OCI-LY3 (cell line): ENCODE measurements at regions not wholly inside any gene's neighbourhood (a gene's known extent, or its start where the extent isn't known, plus 50 kb on each side); places are given as distances from the start of the nearest gene placed in this dataset.

Experiments
- H2AFZ ChIP-seq: fragments of 200-600, 300-600 bp; shearing (Covaris generic); 2 replicates; pipeline ENCODE4 v1.6.0; 2014; ENCODE audit warnings: antibody characterized with exemption, low read depth, low read length
- H3K27ac ChIP-seq: fragments of 200-600, 300-600 bp; sonication (generic); 2 replicates; pipeline ENCODE4 v1.5.1; 2014; ENCODE audit warnings: mild to moderate bottlenecking, low read length, moderate library complexity, mixed read lengths
- H3K27me3 ChIP-seq: fragments of 200-600, 300-600 bp; sonication (generic); 2 replicates; pipeline ENCODE4 v1.6.1; 2014; ENCODE audit warnings: low read depth, low read length, mixed read lengths
- H3K36me3 ChIP-seq: fragments of 200-600, 300-600 bp; sonication (generic); replicated peaks from 2 replicates; pipeline ENCODE3; 2014; ENCODE audit warnings: low read depth, low read length, mixed read lengths
- H3K4me1 ChIP-seq: fragments of 300-600, 200-600 bp; sonication (generic); 2 replicates; pipeline ENCODE4 v1.6.1; 2014; ENCODE audit warnings: low read length, mixed read lengths
- H3K4me2 ChIP-seq: fragments of 200-600, 300-600 bp; sonication (generic); 2 replicates; pipeline ENCODE4 v1.6.1; 2014; ENCODE audit warnings: low read length, mixed read lengths
- H3K4me3 ChIP-seq: fragments of 300-600, 200-600 bp; sonication (generic); 2 replicates; pipeline ENCODE4 v1.5.1; 2014; ENCODE audit warnings: antibody characterized with exemption, mild to moderate bottlenecking, low read length, moderate library complexity
- H3K79me2 ChIP-seq: fragments of 300-600, 200-600 bp; shearing (Covaris generic); 2 replicates; pipeline ENCODE4 v1.6.1; 2014; ENCODE audit warnings: mild to moderate bottlenecking, low read length, mixed read lengths
- H3K9ac ChIP-seq: fragments of 300-600, 200-600 bp; shearing (Covaris generic); 2 replicates; pipeline ENCODE4 v1.6.0; 2014; ENCODE audit warnings: mild to moderate bottlenecking, low read length, moderate library complexity
- H3K9me3 ChIP-seq: fragments of 200-600, 300-600 bp; shearing (Covaris generic); 2 replicates; pipeline ENCODE4 v1.6.1; 2014; ENCODE audit warnings: low read length, mixed read lengths; ENCODE audit not compliant: insufficient read depth
- H4K20me1 ChIP-seq: fragments of 200-600, 300-600 bp; sonication (generic); 2 replicates; pipeline ENCODE4 v1.6.1; 2016; ENCODE audit warnings: low read length, mixed read lengths; ENCODE audit not compliant: insufficient read depth
- EZH2phosphoT487 ChIP-seq: fragments of 200-600 bp; shearing (Covaris generic); IDR thresholded peaks from 2 replicates; pipeline ENCODE4 v1.6.1; 2018; ENCODE audit warnings: antibody characterized with exemption, mixed run types, low read depth
- TF ChIP-seq, protein P1 (sequence below): fragments of 200-600, 300-600 bp; sonication (generic); IDR thresholded peaks from 2 replicates; pipeline ENCODE4 v1.5.1; 2014; ENCODE audit warnings: antibody characterized with exemption, low read length, low read depth

DNA sequence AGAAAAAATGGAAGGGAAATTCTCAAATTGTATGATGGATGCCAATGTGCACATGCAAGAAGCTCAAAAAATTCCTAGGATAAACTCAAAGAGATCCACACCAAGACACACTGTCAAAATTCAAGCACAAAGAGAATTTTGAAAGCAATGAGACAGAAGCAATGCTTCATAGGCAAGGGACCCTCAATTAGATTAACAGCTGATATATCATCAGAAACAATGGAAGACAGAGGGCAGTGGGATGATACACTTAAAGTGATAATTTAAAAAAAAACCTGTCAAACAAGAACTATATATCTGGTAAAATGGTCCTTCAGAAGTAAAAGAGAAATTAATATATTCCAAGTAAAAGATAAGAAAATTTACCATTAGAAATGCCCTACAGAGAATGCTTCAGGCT lies 306.3 kb upstream of the PCDH7 start:
- H4K20me1 ChIP-seq = no peaks in the 10 kb centered on the region
- H3K4me2 ChIP-seq = no peak overlapping the region
- no peak overlapping the region for H3K27ac ChIP-seq
- peaks cover 15% of the 10 kb centered on the region; the same call in 1 of the 2 replicates for H3K9me3 ChIP-seq
- H2AFZ ChIP-seq = no peak overlapping the region
- no peaks in the 10 kb centered on the region for H3K27me3 ChIP-seq
- no peak overlapping the region for H3K9ac ChIP-seq
- no peaks in the 10 kb centered on the region for H3K4me1 ChIP-seq
- no peak for TF ChIP-seq EZH2phosphoT487
- TF ChIP-seq, protein P1, sequence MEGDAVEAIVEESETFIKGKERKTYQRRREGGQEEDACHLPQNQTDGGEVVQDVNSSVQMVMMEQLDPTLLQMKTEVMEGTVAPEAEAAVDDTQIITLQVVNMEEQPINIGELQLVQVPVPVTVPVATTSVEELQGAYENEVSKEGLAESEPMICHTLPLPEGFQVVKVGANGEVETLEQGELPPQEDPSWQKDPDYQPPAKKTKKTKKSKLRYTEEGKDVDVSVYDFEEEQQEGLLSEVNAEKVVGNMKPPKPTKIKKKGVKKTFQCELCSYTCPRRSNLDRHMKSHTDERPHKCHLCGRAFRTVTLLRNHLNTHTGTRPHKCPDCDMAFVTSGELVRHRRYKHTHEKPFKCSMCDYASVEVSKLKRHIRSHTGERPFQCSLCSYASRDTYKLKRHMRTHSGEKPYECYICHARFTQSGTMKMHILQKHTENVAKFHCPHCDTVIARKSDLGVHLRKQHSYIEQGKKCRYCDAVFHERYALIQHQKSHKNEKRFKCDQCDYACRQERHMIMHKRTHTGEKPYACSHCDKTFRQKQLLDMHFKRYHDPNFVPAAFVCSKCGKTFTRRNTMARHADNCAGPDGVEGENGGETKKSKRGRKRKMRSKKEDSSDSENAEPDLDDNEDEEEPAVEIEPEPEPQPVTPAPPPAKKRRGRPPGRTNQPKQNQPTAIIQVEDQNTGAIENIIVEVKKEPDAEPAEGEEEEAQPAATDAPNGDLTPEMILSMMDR = no peak
- no peaks in the 10 kb centered on the region for H3K36me3 ChIP-seq
- no peaks in the 10 kb centered on the region for H3K79me2 ChIP-seq
- no peak overlapping the region for H3K4me3 ChIP-seq

DNA sequence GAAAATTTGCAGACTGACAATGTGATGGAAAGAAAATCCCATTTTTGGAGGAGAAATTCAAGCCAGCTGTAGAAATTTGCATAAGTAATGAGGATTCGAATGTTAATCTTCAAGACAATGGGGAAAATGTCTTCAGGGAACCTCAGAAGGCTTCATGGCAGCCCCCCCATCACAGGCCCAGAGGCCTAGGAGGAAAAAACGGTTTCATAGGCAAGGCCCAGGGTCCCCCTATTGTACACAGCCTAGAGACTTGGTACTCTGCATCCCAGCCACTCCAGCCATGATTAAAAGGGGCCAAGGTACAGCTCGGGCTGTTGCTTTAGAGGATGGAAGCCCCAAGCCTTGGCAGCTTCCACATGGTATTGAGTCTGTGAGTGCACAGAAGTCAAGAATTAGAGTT lies 303.6 kb upstream of the PCDH7 start:
- no peak overlapping the region for H3K27ac ChIP-seq
- TF ChIP-seq, protein P1 = no peak
- no peak for TF ChIP-seq EZH2phosphoT487
- H3K4me2 ChIP-seq = no peak overlapping the region
- no peaks in the 10 kb centered on the region for H3K4me1 ChIP-seq
- no peaks in the 10 kb centered on the region for H3K36me3 ChIP-seq
- H3K4me3 ChIP-seq = no peak overlapping the region
- no peaks in the 10 kb centered on the region for H3K79me2 ChIP-seq
- no peak overlapping the region for H3K9ac ChIP-seq
- H3K27me3 ChIP-seq = no peaks in the 10 kb centered on the region
- H2AFZ ChIP-seq = no peak overlapping the region
- H3K9me3 ChIP-seq = peaks cover 10% of the 10 kb centered on the region; the same call in 1 of the 2 replicates
- H4K20me1 ChIP-seq = no peaks in the 10 kb centered on the region

- H3K4me1 ChIP-seq = peaks cover 5% of the 10 kb centered on the region; the same call in 1 of the 2 replicates
- no peaks in the 10 kb centered on the region for H3K36me3 ChIP-seq
- H3K9me3 ChIP-seq = no peaks in the 10 kb centered on the region
- TF ChIP-seq EZH2phosphoT487 = no peak
- TF ChIP-seq, protein P1 = no peak
- no peaks in the 10 kb centered on the region for H3K27me3 ChIP-seq
- H4K20me1 ChIP-seq = no peaks in the 10 kb centered on the region
- H3K9ac ChIP-seq = no peak overlapping the region
- no peak overlapping the region for H3K4me3 ChIP-seq
- no peaks in the 10 kb centered on the region for H3K79me2 ChIP-seq
- H3K27ac ChIP-seq = no peak overlapping the region
- H3K4me2 ChIP-seq = no peak overlapping the region
- no peak overlapping the region for H2AFZ ChIP-seq
These were observed 292.2 kb upstream of the PCDH7 start for GRCh38 chr4:30427932-30428331.

- H3K9me3 ChIP-seq = no peaks in the 10 kb centered on the region
These were observed 290.1 kb upstream of the PCDH7 start for GRCh38 chr4:30429813-30430761.

More at GRCh38 chr4:30429813-30430761, 290.1 kb upstream of the PCDH7 start:
- H2AFZ ChIP-seq = no peak overlapping the region
- no peak overlapping the region for H3K4me3 ChIP-seq
- no peak overlapping the region for H3K9ac ChIP-seq
- H3K79me2 ChIP-seq = no peaks in the 10 kb centered on the region
- H3K27ac ChIP-seq = no peak overlapping the region
- H3K27me3 ChIP-seq = no peaks in the 10 kb centered on the region
- no peaks in the 10 kb centered on the region for H4K20me1 ChIP-seq
- H3K4me1 ChIP-seq = peaks cover 5% of the 10 kb centered on the region; the same call in 1 of the 2 replicates
- TF ChIP-seq, protein P1 = no peak
- no peak for TF ChIP-seq EZH2phosphoT487
- H3K36me3 ChIP-seq = no peaks in the 10 kb centered on the region
- H3K4me2 ChIP-seq = no peak overlapping the region
